BLaER1 treated with 17β-estradiol and CSF1 and Interleukin-3, amounts not matched to agents 10 nM and 100 nM (cell line): ENCODE measurements at regions not wholly inside any gene's neighbourhood (a gene's known extent, or its start where the extent isn't known, plus 50 kb on each side); places are given as distances from the start of the nearest gene placed in this dataset.

Experiments
- H3K27ac ChIP-seq, 11 experiments: shearing (Covaris generic); formaldehyde crosslinking; 2 replicates each; pipeline ENCODE4 v1.8.1; 2022
- H3K27me3 ChIP-seq, 11 experiments: shearing (Covaris generic); formaldehyde crosslinking; 2 replicates each; pipeline ENCODE4 v1.8.1; 2022
- H3K36me3 ChIP-seq, 11 experiments: shearing (Covaris generic); formaldehyde crosslinking; 2 replicates each; pipeline ENCODE4 v1.8.1; 2022
- H3K4me1 ChIP-seq, 10 experiments: shearing (Covaris generic); formaldehyde crosslinking; 2 replicates each; pipeline ENCODE4 v1.8.1; 2022
- H3K4me2 ChIP-seq, 11 experiments: shearing (Covaris generic); formaldehyde crosslinking; 2 replicates each; pipeline ENCODE4 v1.8.1; 2022
- H3K4me3 ChIP-seq, 10 experiments: shearing (Covaris generic); formaldehyde crosslinking; 2 replicates each; pipeline ENCODE4 v1.8.1; 2022
- H3K9ac ChIP-seq, 11 experiments: shearing (Covaris generic); formaldehyde crosslinking; 2 replicates each; pipeline ENCODE4 v1.8.1; 2022
- H3K9me3 ChIP-seq, 11 experiments: shearing (Covaris generic); formaldehyde crosslinking; replicated peaks in 1 of 11; 2 replicates each; pipeline ENCODE4 v1.8.1; 2022
- H4K20me1 ChIP-seq, 11 experiments: shearing (Covaris generic); formaldehyde crosslinking; 2 replicates each; pipeline ENCODE4 v1.8.1; 2022
- Cebpa-rat ChIP-seq, 11 experiments: shearing (Covaris generic); IDR thresholded peaks; 2 replicates each; pipeline ENCODE4 v1.8.1; 2022

GRCh38 chr6:22112461-22112860 is 184.4 kb downstream of the PRL start:
- Histone ChIP-seq H3K27me3 (no peaks in the 10 kb centered on the region), H4K20me1 (no peaks in the 10 kb centered on the region), H3K36me3 (peaks cover 0 to 81% (median 42%) of the 10 kb centered on the region in 11 experiments; a peak in 14 of 22 replicates), H3K4me2 (no peak overlapping the region), H3K9ac (no peak overlapping the region), H3K27ac (no peak overlapping the region), H3K4me1 (no peaks in the 10 kb centered on the region), H3K9me3 (peaks cover 0 to 4% (median 0%) of the 10 kb centered on the region in 11 experiments; a peak in 3 of 22 replicates), H3K4me3 (no peak overlapping the region)
- no peak for TF ChIP-seq Cebpa-rat (IDR thresholded peaks at IDR 0.05)

- H3K9ac ChIP-seq = no peak overlapping the region
- H3K4me3 ChIP-seq = no peak overlapping the region
These were observed 183.6 kb downstream of the PRL start for GRCh38 chr6:22113026-22113766.

GRCh38 chr6:22115559-22115958 is 181.3 kb downstream of the PRL start:
- H3K27me3 ChIP-seq = no peaks in the 10 kb centered on the region
- H3K4me3 ChIP-seq = no peak overlapping the region
- H4K20me1 ChIP-seq = no peaks in the 10 kb centered on the region
- H3K4me1 ChIP-seq = no peaks in the 10 kb centered on the region
- H3K9me3 ChIP-seq = peaks cover 8 to 18% (median 11%) of the 10 kb centered on the region in 11 experiments; a peak in 16 of 22 replicates
- no peak for TF ChIP-seq Cebpa-rat (IDR thresholded peaks at IDR 0.05)
- H3K36me3 ChIP-seq = peaks cover 0 to 95% (median 58%) of the 10 kb centered on the region in 11 experiments; a peak in 15 of 22 replicates
- no peak overlapping the region for H3K27ac ChIP-seq
- no peak overlapping the region for H3K9ac ChIP-seq
- H3K4me2 ChIP-seq = no peak overlapping the region

More at GRCh38 chr6:22113026-22113766, 183.6 kb downstream of the PRL start:
- no peak for TF ChIP-seq Cebpa-rat (IDR thresholded peaks at IDR 0.05)
- Histone ChIP-seq H3K36me3 (peaks cover 0 to 89% (median 50%) of the 10 kb centered on the region in 11 experiments; a peak in 15 of 22 replicates), H3K9me3 (peaks cover 2 to 12% (median 5%) of the 10 kb centered on the region in 11 experiments; a peak in 15 of 22 replicates), H3K4me1 (no peaks in the 10 kb centered on the region), H3K27ac (no peak overlapping the region), H3K27me3 (no peaks in the 10 kb centered on the region), H4K20me1 (no peaks in the 10 kb centered on the region), H3K4me2 (no peak overlapping the region)

DNA sequence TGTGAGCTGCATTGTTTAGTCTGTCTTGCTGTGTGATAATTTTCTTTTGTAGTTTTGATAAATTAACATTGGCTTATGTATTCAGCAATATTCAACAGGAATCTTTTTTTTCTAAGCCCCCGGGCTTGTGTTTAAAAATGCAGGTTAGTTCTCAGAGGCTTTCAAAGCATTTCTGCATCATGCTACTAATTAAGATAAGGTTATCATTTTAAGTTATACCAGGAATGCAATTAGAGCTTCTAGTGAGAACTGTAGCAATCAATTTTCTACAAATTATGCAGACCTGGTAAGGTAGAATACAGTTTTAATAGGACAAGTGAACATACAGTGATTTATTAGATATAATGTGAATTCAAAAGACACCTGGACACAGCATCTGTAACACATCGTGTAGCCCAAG is 179.2 kb downstream of the PRL start:
- no peak overlapping the region for H3K4me2 ChIP-seq
- H3K27ac ChIP-seq = no peak overlapping the region
- no peaks in the 10 kb centered on the region for H4K20me1 ChIP-seq
- H3K4me3 ChIP-seq = no peak overlapping the region
- peaks cover 0 to 85% (median 48%) of the 10 kb centered on the region in 11 experiments; a peak in 15 of 22 replicates for H3K36me3 ChIP-seq
- no peaks in the 10 kb centered on the region for H3K4me1 ChIP-seq
- TF ChIP-seq Cebpa-rat (IDR thresholded peaks at IDR 0.05) = no peak
- H3K9ac ChIP-seq = no peak overlapping the region
- H3K27me3 ChIP-seq = no peaks in the 10 kb centered on the region
- peaks cover 8 to 18% (median 11%) of the 10 kb centered on the region in 11 experiments; a peak in 16 of 22 replicates for H3K9me3 ChIP-seq

DNA sequence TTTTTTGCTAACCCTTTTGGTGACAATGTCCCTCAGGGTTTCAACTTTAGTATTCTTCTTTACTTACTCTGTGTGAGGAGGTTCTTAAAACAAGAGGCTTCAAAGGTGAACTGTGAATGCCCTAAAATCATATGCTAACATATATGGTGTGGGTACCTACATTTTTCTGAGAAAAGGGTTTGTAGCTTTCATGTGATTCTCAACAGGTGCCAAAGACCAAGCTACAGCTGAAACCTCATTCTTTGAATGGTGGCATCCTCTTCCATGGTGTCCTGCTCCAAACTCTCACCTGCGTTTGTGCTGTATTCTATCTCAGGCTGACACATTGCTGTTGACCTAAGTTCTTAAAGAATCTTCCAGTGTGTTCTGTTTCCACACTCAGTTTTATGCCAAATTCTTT is 177.3 kb downstream of the PRL start:
- H3K4me2 ChIP-seq = no peak overlapping the region
- no peaks in the 10 kb centered on the region for H3K4me1 ChIP-seq
- no peaks in the 10 kb centered on the region for H4K20me1 ChIP-seq
- H3K9ac ChIP-seq = no peak overlapping the region
- no peak overlapping the region for H3K27ac ChIP-seq
- H3K27me3 ChIP-seq = no peaks in the 10 kb centered on the region
- H3K4me3 ChIP-seq = no peak overlapping the region
- H3K36me3 ChIP-seq = peaks cover 0 to 75% (median 36%) of the 10 kb centered on the region in 11 experiments; a peak in 15 of 22 replicates
- peaks cover 8 to 21% (median 15%) of the 10 kb centered on the region in 11 experiments; a peak in 17 of 22 replicates for H3K9me3 ChIP-seq
- TF ChIP-seq Cebpa-rat (IDR thresholded peaks at IDR 0.05) = no peak

- no peak for TF ChIP-seq Cebpa-rat (IDR thresholded peaks at IDR 0.05)
- H3K4me2 ChIP-seq = no peak overlapping the region
- H3K4me1 ChIP-seq = no peaks in the 10 kb centered on the region
- no peaks in the 10 kb centered on the region for H4K20me1 ChIP-seq
- H3K4me3 ChIP-seq = no peak overlapping the region
- no peak overlapping the region for H3K9ac ChIP-seq
- H3K9me3 ChIP-seq = peaks cover 18 to 57% (median 52%) of the 10 kb centered on the region in 11 experiments
- H3K36me3 ChIP-seq = peaks cover 0 to 81% (median 57%) of the 10 kb centered on the region in 11 experiments; a peak in 16 of 22 replicates
- H3K27me3 ChIP-seq = no peaks in the 10 kb centered on the region
- no peak overlapping the region for H3K27ac ChIP-seq
These were observed 172.1 kb downstream of the PRL start for GRCh38 chr6:22124756-22125155.

GRCh38 chr6:22126910-22127309 is 169.9 kb downstream of the PRL start:
- no peaks in the 10 kb centered on the region for H3K4me1 ChIP-seq
- H3K27me3 ChIP-seq = no peaks in the 10 kb centered on the region
- no peaks in the 10 kb centered on the region for H4K20me1 ChIP-seq
- no peak overlapping the region for H3K9ac ChIP-seq
- no peak overlapping the region for H3K27ac ChIP-seq
- peaks cover 0 to 91% (median 71%) of the 10 kb centered on the region in 11 experiments; a peak in 16 of 22 replicates for H3K36me3 ChIP-seq
- peaks cover 18 to 77% (median 64%) of the 10 kb centered on the region in 11 experiments for H3K9me3 ChIP-seq
- no peak for TF ChIP-seq Cebpa-rat (IDR thresholded peaks at IDR 0.05)
- H3K4me2 ChIP-seq = no peak overlapping the region
- no peak overlapping the region for H3K4me3 ChIP-seq

DNA sequence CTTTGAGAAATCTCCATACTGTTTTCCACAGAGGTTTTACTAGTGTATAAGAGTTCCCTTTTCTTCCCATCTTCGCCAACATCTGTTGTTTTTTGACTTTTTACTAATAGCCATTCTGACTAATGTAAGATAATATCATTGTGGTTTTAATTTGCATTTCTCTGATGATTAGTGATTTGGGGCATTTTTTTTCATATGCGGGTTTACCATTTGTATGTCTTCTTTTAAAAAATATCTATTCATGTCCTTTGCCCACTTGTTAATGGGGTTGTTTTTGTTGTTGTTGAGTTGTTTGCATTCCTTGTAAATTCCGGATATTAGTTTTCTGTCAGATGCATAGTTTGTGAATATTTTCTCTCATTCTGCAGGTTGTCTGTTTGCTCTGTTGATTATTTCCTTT is 167.1 kb downstream of the PRL start:
- no peak overlapping the region for H3K4me3 ChIP-seq
- H3K9me3 ChIP-seq = peaks cover 33 to 96% (median 75%) of the 10 kb centered on the region in 11 experiments
- no peak overlapping the region for H3K27ac ChIP-seq
- no peaks in the 10 kb centered on the region for H3K4me1 ChIP-seq
- H3K27me3 ChIP-seq = no peaks in the 10 kb centered on the region
- H3K36me3 ChIP-seq = peaks cover 0 to 96% (median 87%) of the 10 kb centered on the region in 11 experiments; a peak in 16 of 22 replicates
- no peak for TF ChIP-seq Cebpa-rat (IDR thresholded peaks at IDR 0.05)
- H3K9ac ChIP-seq = no peak overlapping the region
- no peak overlapping the region for H3K4me2 ChIP-seq
- no peaks in the 10 kb centered on the region for H4K20me1 ChIP-seq

DNA sequence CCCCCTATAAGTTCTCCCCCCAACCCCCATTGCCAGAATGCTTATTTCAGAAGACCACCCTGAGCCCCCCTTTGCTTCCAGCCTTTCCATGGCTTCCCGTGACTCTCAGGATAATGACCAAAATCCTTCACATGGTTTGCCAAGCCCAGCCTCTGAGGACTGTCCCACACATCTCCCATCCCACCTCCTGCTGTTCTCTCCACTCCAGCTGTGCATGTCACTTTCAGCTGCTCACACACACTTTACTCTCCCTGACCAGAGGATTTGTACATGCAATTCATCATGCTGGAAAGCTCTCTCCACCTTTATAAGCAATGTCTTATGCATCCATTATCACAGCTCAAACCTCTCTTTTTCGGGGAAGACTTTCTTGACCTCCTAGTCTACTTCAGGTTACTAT is 164.2 kb downstream of the PRL start:
- Histone ChIP-seq H3K9me3 (peaks cover 18 to 69% (median 54%) of the 10 kb centered on the region in 11 experiments), H3K27me3 (no peaks in the 10 kb centered on the region), H3K9ac (no peak overlapping the region), H3K4me1 (no peaks in the 10 kb centered on the region), H4K20me1 (no peaks in the 10 kb centered on the region), H3K27ac (no peak overlapping the region), H3K4me2 (no peak overlapping the region), H3K4me3 (no peak overlapping the region), H3K36me3 (peaks cover 0 to 83% (median 69%) of the 10 kb centered on the region in 11 experiments; a peak in 15 of 22 replicates)
- TF ChIP-seq Cebpa-rat (IDR thresholded peaks at IDR 0.05) = no peak
